Neural cell (in vitro differentiated cells): ENCODE measurements at regions not wholly inside any gene's neighbourhood (a gene's known extent, or its start where the extent isn't known, plus 50 kb on each side); places are given as distances from the start of the nearest gene placed in this dataset.

Source experiments
- H2AFZ ChIP-seq: fragments of 200-600, 300-800 bp; sonication (generic), shearing (Covaris generic); 2 replicates; pipeline ENCODE4 v1.6.0; 2014; ENCODE audit warnings: low read depth, mild to moderate bottlenecking, antibody characterized with exemption, low read length, moderate library complexity
- H3F3A ChIP-seq: fragments of 200-600 bp; shearing (Covaris generic); 2 replicates; pipeline ENCODE4 v1.6.1; 2016; ENCODE audit warnings: mild to moderate bottlenecking, moderate library complexity, mixed read lengths, antibody characterized with exemption, low read length; ENCODE audit not compliant: insufficient read depth, poor library complexity, severe bottlenecking
- H3K27ac ChIP-seq: fragments of 200-600, 300-800 bp; sonication (generic), shearing (Covaris generic); 2 replicates; pipeline ENCODE4 v1.5.1; 2014; ENCODE audit warnings: mild to moderate bottlenecking, low read length, moderate library complexity
- H3K27me3 ChIP-seq: fragments of 300-800, 200-600 bp; sonication (generic), shearing (Covaris generic); 2 replicates; pipeline ENCODE4 v1.6.0; 2014; ENCODE audit warnings: mild to moderate bottlenecking, low read depth, low read length, moderate library complexity; ENCODE audit not compliant: insufficient read depth
- H3K36me3 ChIP-seq: fragments of 300-800, 200-600 bp; sonication (generic), shearing (Covaris generic); 2 replicates; pipeline ENCODE4 v1.5.1; 2014; ENCODE audit warnings: mild to moderate bottlenecking, antibody characterized with exemption, low read length, moderate library complexity; ENCODE audit not compliant: insufficient read depth
- H3K4me2 ChIP-seq: fragments of 300-800, 200-600 bp; sonication (generic), shearing (Covaris generic); 2 replicates; pipeline ENCODE4 v1.6.0; 2014; ENCODE audit warnings: mild to moderate bottlenecking, low read length
- H3K4me3 ChIP-seq: fragments of 300-800, 200-600 bp; sonication (generic), shearing (Covaris generic); 2 replicates; pipeline ENCODE4 v1.5.1; 2014; ENCODE audit warnings: mild to moderate bottlenecking, low read length, moderate library complexity
- H3K79me2 ChIP-seq: fragments of 200-600 bp; shearing (Covaris generic); replicated peaks from 2 replicates; pipeline ENCODE4 v1.6.0; 2014; ENCODE audit warnings: mild to moderate bottlenecking, low read length, moderate library complexity; ENCODE audit not compliant: insufficient read depth
- H3K9ac ChIP-seq: fragments of 300-800, 200-600 bp; sonication (generic), shearing (Covaris generic); 2 replicates; pipeline ENCODE4 v1.6.1; 2016; ENCODE audit warnings: mild to moderate bottlenecking, low read length, mixed read lengths
- H3K9me2 ChIP-seq: fragments of 200-600 bp; shearing (Covaris generic); 2 replicates; pipeline ENCODE4 v1.6.1; 2016; ENCODE audit warnings: mild to moderate bottlenecking, low read length, mixed read lengths; ENCODE audit not compliant: insufficient read depth
- H3K9me3 ChIP-seq: fragments of 200-600, 300-800 bp; sonication (generic), shearing (Covaris generic); 2 replicates; pipeline ENCODE4 v1.6.1; 2016; ENCODE audit warnings: mild to moderate bottlenecking, mixed run types, low read length, moderate library complexity, mixed read lengths
- H4K20me1 ChIP-seq: fragments of 200-600 bp; shearing (Covaris generic); 2 replicates; pipeline ENCODE4 v1.6.1; 2016; ENCODE audit warnings: mild to moderate bottlenecking, mixed run types; ENCODE audit not compliant: insufficient read depth
- EP300 ChIP-seq: fragments of 450-650 bp; conservative IDR thresholded peaks from 2 replicates; pipeline ENCODE4 v1.6.1; 2014; ENCODE audit warnings: antibody characterized with exemption, mild to moderate bottlenecking, moderate library complexity; ENCODE audit not compliant: poor library complexity, severe bottlenecking
- EZH2 ChIP-seq: fragments of 200-600, 300-800 bp; shearing (Covaris generic), sonication (generic); IDR thresholded peaks from 2 replicates; pipeline ENCODE4 v1.6.1; 2014; ENCODE audit warnings: antibody characterized with exemption, low read length, borderline replicate concordance, mild to moderate bottlenecking; ENCODE audit not compliant: insufficient read depth, poor library complexity, severe bottlenecking
- MXI1 ChIP-seq: fragments of 450-650 bp; conservative IDR thresholded peaks from 2 replicates; pipeline ENCODE4 v1.6.1; 2014; ENCODE audit warnings: antibody characterized with exemption, mild to moderate bottlenecking; ENCODE audit not compliant: poor library complexity, severe bottlenecking
- POLR2AphosphoS5 ChIP-seq: IDR thresholded peaks from 2 replicates; pipeline ENCODE4 v1.6.1; 2012
- RAD21 ChIP-seq: fragments of 450-650 bp; conservative IDR thresholded peaks from 2 replicates; pipeline ENCODE4 v1.6.1; 2014; ENCODE audit warnings: antibody characterized with exemption, mild to moderate bottlenecking, moderate library complexity
- SMC3 ChIP-seq: fragments of 450-650 bp; conservative IDR thresholded peaks from 2 replicates; pipeline ENCODE4 v1.6.1; 2014; ENCODE audit warnings: antibody characterized with exemption, mild to moderate bottlenecking, moderate library complexity; ENCODE audit not compliant: poor library complexity
- TAF1 ChIP-seq: IDR thresholded peaks from 2 replicates; pipeline ENCODE4 v1.6.1; 2012; ENCODE audit warnings: low read depth
- TF ChIP-seq, protein P1 (sequence below): fragments of 450-650 bp; IDR thresholded peaks from 2 replicates; pipeline ENCODE4 v1.5.1; 2014; ENCODE audit warnings: antibody characterized with exemption, mild to moderate bottlenecking, moderate library complexity; ENCODE audit not compliant: poor library complexity, severe bottlenecking
- TF ChIP-seq, protein P2 (sequence below): IDR thresholded peaks from 2 replicates; pipeline ENCODE4 v1.6.1; 2012; ENCODE audit warnings: borderline replicate concordance

DNA sequence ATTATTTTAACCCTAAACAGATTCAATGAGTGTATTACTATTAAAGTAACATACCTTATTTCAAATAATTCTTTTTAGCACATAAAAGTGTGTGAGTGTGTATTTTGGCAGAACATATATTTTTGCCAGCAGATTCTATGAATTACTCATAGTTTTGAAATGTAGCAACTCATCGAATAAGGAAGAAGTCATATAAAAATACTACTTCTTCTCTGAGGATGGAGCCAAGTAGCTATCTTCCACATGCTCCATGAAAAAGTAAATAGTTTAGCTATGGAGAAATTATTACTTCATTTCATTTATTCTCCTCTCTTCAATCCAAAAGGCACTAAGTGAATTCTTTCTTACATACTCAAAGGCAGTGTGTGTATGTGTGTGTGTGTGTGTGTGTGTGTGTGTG lies 1090.4 kb upstream of the CDH6 start:
- no peaks in the 10 kb centered on the region for H4K20me1 ChIP-seq
- H3K4me2 ChIP-seq: no peak overlapping the region
- no peak overlapping the region for H3K4me3 ChIP-seq

DNA sequence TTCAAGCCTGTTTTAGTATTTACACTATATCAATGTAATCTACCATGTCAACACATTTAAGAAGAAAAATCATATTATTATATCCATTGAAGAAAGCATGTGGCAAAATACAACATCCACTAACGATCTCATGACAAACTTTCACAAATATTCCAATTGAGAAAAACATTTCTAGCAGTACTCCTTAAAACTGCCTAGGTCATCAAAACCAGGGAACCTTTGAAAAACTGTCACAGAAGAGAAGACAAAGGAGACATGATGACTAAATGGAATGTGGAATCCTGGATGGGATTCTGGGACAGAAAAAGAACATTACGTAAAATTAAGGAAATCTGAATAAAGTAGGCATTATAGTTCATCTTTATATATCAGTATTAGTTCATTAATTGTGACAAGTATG lies 1091.3 kb upstream of the CDH6 start:
- H3F3A ChIP-seq: no peaks in the 10 kb centered on the region
- no peak overlapping the region for H3K4me3 ChIP-seq
- no peaks in the 10 kb centered on the region for H3K9me2 ChIP-seq
- no peak overlapping the region for H3K9ac ChIP-seq
- no peaks in the 10 kb centered on the region for H3K27me3 ChIP-seq
- TF ChIP-seq, protein P1, sequence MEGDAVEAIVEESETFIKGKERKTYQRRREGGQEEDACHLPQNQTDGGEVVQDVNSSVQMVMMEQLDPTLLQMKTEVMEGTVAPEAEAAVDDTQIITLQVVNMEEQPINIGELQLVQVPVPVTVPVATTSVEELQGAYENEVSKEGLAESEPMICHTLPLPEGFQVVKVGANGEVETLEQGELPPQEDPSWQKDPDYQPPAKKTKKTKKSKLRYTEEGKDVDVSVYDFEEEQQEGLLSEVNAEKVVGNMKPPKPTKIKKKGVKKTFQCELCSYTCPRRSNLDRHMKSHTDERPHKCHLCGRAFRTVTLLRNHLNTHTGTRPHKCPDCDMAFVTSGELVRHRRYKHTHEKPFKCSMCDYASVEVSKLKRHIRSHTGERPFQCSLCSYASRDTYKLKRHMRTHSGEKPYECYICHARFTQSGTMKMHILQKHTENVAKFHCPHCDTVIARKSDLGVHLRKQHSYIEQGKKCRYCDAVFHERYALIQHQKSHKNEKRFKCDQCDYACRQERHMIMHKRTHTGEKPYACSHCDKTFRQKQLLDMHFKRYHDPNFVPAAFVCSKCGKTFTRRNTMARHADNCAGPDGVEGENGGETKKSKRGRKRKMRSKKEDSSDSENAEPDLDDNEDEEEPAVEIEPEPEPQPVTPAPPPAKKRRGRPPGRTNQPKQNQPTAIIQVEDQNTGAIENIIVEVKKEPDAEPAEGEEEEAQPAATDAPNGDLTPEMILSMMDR: no peak
- TF ChIP-seq POLR2AphosphoS5: no peak
- no peak for TF ChIP-seq RAD21
- TF ChIP-seq MXI1: no peak
- H3K79me2 ChIP-seq: no peaks in the 10 kb centered on the region
- no peaks in the 10 kb centered on the region for H3K36me3 ChIP-seq
- H2AFZ ChIP-seq: no peak overlapping the region
- no peak overlapping the region for H3K4me2 ChIP-seq
- H4K20me1 ChIP-seq: no peaks in the 10 kb centered on the region
- H3K27ac ChIP-seq: no peak overlapping the region
- no peaks in the 10 kb centered on the region for H3K9me3 ChIP-seq

More for the DNA sequence above, 1090.4 kb upstream of the CDH6 start:
- no peaks in the 10 kb centered on the region for H3K27me3 ChIP-seq
- H3K27ac ChIP-seq: no peak overlapping the region
- H3F3A ChIP-seq: no peaks in the 10 kb centered on the region
- no peak overlapping the region for H3K9ac ChIP-seq
- H3K9me3 ChIP-seq: no peaks in the 10 kb centered on the region
- H2AFZ ChIP-seq: no peak overlapping the region
- H3K36me3 ChIP-seq: no peaks in the 10 kb centered on the region
- TF ChIP-seq SMC3: no peak
- TF ChIP-seq, protein P1: no peak
- TF ChIP-seq TAF1: no peak
- no peak for TF ChIP-seq EP300
- H3K9me2 ChIP-seq: no peaks in the 10 kb centered on the region
- no peaks in the 10 kb centered on the region for H3K79me2 ChIP-seq

DNA sequence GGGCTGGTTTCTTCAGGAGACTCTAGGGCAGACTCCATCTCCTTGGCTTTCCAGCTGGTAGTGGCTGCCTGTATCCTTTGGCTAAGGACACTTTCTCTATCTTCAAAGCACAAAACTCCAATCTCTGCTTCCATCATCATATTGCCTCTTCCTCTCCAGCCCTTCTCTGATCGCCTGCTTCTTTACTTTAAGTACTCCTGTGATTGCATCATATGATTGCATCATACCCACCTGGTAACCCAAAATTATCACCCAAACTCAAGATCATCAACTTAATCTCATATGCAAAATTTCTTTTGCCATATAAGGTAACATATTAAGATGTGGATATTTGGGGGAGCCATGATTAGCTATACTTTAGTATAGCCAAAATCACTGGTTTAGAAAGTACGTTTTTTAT lies 1092.6 kb upstream of the CDH6 start:
- TF ChIP-seq EZH2: no peak
- TF ChIP-seq RAD21: no peak
- TF ChIP-seq MXI1: no peak
- TF ChIP-seq, protein P1: no peak
- no peak for TF ChIP-seq SMC3
- TF ChIP-seq, protein P2, sequence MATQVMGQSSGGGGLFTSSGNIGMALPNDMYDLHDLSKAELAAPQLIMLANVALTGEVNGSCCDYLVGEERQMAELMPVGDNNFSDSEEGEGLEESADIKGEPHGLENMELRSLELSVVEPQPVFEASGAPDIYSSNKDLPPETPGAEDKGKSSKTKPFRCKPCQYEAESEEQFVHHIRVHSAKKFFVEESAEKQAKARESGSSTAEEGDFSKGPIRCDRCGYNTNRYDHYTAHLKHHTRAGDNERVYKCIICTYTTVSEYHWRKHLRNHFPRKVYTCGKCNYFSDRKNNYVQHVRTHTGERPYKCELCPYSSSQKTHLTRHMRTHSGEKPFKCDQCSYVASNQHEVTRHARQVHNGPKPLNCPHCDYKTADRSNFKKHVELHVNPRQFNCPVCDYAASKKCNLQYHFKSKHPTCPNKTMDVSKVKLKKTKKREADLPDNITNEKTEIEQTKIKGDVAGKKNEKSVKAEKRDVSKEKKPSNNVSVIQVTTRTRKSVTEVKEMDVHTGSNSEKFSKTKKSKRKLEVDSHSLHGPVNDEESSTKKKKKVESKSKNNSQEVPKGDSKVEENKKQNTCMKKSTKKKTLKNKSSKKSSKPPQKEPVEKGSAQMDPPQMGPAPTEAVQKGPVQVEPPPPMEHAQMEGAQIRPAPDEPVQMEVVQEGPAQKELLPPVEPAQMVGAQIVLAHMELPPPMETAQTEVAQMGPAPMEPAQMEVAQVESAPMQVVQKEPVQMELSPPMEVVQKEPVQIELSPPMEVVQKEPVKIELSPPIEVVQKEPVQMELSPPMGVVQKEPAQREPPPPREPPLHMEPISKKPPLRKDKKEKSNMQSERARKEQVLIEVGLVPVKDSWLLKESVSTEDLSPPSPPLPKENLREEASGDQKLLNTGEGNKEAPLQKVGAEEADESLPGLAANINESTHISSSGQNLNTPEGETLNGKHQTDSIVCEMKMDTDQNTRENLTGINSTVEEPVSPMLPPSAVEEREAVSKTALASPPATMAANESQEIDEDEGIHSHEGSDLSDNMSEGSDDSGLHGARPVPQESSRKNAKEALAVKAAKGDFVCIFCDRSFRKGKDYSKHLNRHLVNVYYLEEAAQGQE: no peak
- no peak for TF ChIP-seq POLR2AphosphoS5
- TF ChIP-seq TAF1: no peak
- TF ChIP-seq EP300: no peak
- Histone ChIP-seq H3K9me2 (no peaks in the 10 kb centered on the region), H3K27me3 (no peaks in the 10 kb centered on the region), H3F3A (no peaks in the 10 kb centered on the region), H3K4me2 (no peak overlapping the region), H3K36me3 (no peaks in the 10 kb centered on the region), H3K9ac (no peak overlapping the region), H3K27ac (no peak overlapping the region), H3K9me3 (no peaks in the 10 kb centered on the region), H3K4me3 (no peak overlapping the region), H3K79me2 (no peaks in the 10 kb centered on the region), H4K20me1 (no peaks in the 10 kb centered on the region), H2AFZ (no peak overlapping the region)
